ENCODE measurements at regions not wholly inside any gene's neighbourhood (a gene's known extent, or its start where the extent isn't known, plus 50 kb on each side); places are given as distances from the start of the nearest gene placed in this dataset.

DNA sequence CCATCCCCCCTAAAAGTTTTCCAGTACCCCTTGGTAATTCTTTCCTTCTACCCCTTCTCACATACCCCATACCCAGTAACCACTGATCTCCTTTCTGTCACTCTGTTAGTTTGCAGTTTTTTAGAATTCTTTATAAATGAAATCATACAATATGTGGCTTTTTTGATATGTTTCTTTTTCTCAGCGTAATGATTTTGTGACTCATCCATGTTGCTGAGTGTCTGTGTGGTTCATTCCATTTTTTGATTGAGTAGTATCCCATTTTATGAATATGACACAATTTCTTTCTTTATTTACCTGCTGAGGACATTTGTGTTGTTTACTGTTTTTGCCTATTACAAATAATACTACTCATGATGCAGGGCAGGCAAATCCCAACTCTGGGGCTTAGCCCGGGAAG, 1605.3 kb downstream of the BRINP3 start:
- DNase-seq (ENCODE audit: low read depth), result no peak

DNA sequence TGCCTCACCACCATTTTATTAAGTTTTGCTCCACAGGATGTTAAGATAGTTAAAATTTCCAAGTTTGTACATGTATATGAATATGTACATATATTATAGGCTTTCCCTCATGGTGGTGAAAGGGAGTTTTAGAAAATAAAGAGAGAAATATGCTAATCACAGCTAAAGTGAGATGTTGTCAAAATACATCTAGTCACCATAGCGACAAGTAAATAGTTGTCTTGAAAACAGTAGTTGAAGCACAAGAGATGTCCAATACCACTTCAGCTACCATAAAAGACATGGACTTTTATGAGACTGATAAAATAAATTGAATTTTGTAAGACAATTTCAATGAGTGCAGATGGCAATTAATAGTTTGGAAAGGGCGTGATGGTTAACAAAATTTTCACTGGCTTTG, 1600.0 kb downstream of the BRINP3 start:
- no peak for DNase-seq (ENCODE audit: low read depth)

DNA sequence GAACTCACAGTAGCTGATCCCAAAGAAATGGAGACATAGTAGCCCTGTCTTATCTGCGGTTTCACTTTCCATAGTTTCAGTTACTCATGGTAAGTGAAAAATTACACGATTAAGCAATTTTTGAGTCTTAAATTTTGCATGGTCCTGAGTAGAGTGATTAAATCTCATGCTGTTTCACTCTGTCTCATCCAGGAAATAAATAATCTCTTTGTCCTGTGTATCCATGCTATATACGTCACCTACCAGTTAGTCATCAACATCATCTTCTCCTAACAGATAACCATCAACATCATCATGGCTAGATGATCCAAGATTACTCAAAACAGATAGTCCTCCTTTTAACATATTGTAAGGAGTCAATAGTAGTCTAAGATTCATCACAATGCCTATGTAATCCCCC, 1589.3 kb downstream of the BRINP3 start:
- peak; percentile 58 for DNase-seq (ENCODE audit: low read depth)

DNA sequence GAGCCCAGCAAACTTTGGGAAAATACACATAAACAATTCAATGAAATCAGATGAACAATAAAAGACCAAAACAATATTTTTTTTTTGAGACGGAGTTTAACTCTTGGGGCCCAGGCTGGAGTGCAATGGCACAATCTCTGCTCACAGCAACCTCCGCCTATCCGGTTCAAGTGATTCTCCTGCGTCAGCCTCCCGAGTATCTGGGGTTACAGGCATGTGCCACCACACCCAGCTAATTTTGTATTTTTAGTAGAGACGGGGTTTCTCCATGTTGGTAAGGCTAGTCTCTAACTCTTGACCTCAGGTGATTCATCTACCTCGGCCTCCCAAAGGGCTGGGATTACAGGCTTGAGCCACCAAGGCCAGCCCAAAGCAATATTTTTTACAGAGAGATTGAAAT, 1588.5 kb downstream of the BRINP3 start:
- DNase-seq (ENCODE audit: low read depth), result no peak

DNA sequence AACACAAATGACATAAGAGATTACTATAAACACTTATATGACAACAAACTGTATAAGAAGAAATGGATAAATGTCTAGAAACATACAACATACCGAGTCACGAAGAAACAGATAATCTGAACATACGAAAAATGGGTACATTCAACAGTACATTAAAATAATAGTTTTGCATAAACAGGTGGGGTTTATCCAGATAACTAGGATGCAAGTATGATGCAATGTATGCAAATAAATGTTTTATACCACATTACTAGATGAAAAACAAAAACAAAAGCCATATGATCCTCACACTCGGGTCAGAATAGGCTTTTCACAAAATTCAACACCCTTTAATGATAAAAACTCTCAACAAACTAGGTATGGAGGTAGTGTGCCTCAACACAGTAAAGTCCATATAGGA, 1585.7 kb downstream of the BRINP3 start:
- DNase-seq (ENCODE audit: low read depth), result no peak

DNA sequence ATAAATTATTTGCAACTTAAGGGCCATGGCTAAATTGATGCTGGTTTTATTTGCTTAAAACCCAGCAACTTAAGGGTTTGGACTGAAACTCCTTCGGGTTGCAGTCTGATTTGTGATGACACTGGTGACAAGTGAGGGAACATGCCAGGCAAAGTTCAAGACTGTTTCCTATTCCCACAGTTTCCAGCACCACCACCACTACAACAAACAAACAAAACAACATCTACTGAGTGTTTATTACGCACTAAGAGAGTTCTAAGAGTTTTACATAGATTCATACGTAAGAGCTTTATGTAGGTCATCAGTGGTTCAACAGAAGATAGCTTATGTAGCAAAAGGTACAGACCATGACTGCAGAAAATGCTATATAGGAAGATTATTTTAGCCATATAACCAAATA, 1582.1 kb downstream of the BRINP3 start:
- DNase-seq (ENCODE audit: low read depth), result no peak

DNA sequence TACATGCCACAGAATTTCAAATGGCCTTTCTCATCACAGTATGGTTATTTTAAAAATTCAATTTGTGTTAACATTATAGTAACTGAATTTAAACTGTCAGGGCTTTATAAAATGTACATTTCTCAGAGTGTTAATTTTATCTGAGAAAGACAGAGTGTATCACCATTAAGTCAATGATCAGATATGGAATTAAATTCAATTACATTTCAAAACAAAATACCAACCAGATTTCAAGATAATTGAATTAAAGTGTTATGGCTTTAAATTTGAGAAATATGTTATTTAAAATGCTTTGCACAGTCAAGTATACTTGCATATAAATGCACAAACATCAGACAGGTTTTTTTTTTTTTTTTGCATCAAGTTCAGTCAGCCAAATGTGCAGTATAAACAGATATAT, 1574.4 kb downstream of the BRINP3 start:
- DNase-seq (ENCODE audit: low read depth), result no peak

DNA sequence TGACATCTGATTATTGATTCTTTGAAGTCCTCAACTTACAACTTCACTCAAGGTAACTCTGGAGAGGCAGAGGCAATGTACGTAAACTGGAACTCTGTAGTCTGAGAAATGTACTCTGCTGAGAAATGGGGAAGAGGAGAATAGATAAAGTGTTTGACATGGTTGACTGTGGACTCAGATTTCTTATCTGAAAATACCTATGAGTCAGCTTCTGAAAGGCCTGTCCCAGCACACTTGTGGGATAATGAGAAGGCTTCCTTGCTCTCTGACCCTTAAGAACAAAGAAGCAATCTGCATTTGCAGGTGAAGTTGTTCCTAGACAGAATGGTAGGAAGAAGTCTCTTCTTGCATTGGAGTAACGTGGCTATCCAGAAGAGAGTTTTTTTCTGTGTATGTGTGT, 1573.5 kb downstream of the BRINP3 start:
- DNase-seq (ENCODE audit: low read depth), result no peak

DNA sequence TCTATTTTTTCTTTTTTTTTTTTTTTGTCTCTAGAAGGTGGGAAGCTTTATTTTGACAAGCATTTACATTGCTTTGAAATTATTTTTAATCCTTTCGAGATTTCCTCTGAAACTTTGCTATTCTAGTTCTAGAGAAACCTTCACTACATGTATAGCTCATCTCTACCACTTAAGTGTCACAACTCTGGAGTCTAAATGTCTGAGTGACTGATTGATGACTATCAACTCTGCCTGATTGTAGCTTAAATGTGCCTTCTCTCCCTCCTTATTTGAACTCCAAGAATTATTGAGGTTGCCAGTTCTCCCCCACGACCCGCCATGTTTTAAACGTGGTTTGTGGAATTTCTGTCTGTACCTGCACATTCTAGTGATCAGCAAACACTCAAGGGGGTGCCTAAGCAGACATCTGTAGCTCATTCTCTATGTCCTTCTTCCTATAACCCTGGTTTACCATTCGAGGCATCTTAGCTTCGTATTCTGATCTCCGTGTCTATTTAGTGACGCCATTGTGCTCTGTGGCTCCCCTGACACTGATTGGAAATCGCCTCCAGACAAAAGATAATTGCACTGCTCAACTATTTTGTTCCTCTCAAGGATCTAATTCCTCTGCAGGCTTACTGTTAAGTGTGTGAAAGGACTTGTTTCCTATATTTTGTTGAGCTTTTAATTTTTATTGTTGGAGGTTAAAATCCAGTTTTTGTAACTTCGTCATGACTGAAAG, 1570.6 kb downstream of the BRINP3 start:
- DNase-seq (ENCODE audit: low read depth), result no peak

DNA sequence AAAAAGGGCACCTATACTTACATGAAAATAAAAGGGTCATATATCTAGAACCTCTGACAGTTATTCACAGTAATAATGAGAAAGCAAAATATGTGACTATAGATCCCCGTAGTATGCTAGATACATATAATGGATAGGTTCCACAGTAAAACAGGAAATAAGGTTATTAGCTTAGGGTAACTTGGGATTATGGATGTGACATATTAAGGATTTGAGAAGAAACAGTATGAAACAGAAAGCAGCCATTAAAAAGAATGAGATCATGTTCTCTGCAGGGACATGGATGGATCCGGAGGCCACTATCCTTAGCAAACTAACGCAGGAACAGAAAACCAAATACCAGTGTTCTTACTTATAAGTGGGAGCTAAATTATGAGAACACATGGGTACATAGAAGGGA, 1547.3 kb downstream of the BRINP3 start:
- DNase-seq (ENCODE audit: low read depth), result no peak

DNA sequence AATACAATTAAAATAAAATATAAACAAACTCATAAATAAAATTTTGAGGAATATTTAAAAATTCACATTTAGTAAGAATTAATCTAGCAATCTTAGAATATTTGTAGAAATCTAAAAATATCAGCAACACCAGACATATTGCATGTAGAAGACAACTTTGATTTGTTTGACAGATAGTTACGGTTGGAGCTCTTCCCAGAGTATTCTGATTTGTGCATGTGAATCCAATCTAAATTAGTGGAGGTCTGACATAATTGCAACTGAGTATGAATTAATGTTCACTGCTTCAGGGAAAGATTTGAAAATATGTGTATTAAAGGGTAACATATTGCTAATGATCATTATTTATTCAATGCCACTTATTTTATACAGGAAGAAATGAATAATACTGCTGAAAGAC, 1546.2 kb downstream of the BRINP3 start:
- DNase-seq (ENCODE audit: low read depth), result no peak

DNA sequence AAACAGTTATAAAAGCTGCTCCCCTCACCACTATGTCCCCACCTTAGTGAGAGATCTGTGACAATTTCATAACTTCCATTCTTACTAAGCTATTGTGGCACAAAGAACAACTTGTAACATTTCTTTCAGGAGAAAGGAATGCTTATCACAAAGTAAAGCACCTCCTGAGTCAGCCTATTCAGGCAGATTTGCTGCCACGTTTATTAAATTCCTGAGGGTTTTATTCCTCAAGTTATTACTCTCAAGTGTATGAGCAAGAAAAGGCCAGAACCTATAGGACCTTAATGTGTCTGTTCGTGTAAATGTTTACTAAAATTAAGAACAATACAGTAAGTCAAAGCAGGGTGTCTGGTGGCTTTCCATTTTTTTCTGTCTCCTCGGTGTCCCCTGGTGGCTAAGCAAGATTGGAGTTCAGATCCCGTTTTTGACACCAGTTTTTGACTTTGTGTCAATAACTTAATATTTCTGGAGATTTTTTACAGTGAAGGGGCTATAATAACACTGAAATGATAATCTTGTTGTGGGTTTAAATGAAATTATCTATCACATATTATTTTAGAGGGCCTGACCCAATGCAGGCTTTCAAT, 1539.6 kb downstream of the BRINP3 start:
- DNase-seq (ENCODE audit: low read depth), result peak; percentile 13

DNA sequence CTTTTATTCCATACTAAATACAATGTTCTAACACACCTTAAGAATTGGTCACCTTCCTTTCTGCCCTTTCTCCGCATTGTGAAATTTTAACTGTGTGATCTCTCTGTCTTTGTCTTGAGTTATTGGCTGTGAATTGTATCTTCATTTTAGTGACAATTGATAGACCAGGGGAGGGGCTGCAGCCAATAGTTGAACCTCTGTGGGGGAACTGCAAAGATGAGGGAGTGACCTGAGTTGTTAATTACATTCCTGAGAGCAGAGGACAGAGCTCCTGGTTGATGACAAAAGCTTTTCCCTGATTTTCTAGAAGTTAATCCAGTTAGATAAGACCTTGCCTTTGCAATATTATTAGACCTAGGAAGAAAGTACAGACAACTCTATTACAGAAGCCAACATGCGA, 1535.7 kb downstream of the BRINP3 start:
- no peak for DNase-seq (ENCODE audit: low read depth)

DNA sequence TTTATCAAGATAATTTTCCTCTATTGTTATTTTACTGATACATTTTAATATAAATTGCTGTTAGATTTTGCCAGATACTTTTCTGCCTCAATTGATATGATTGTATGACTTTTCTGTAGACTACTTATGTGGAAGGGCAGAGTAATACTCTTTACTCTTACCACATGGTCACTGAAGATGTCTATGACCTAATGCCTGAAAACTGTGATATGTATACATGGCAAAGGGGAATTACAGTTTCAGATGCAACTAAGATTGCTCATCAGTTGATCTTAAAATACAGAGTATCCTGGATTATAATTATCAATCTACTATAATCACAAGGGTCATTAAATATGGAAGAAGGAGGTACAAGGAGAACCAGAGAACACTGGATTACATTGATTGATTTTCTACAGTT, 1528.0 kb downstream of the BRINP3 start:
- peak; percentile 38 for DNase-seq (ENCODE audit: low read depth)

DNA sequence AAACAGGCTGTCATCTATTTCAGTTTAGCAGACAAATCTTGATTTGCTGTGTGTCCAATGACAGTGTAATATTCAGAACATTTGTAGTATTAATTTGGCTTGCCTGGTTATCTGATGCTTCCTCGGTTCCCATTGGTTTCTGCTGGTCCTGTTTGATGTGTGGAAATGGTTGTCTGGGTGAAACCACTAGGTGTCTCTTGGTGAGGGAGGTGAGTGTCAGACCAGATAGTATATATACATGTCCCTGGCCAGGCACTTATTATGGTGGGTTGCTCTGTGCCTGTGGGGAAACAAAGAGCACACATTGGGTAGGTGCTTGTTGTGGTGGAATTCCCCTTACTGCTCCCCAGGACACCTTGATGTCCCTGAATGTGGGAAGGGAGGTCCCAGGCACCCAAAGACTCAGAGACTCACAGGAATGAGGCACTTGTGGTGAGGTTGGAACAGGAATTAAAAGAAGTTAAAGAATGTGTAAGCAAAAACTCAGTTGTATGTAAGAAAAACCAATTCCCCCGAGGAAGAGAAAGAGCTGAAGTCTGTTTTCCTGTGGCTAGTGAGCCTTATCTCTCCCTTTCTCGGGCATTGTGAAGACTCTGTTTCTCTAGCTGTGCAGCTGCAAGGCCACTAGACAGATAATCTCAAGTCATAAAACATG, 1519.1 kb downstream of the BRINP3 start:
- no peak for DNase-seq (ENCODE audit: low read depth)

DNA sequence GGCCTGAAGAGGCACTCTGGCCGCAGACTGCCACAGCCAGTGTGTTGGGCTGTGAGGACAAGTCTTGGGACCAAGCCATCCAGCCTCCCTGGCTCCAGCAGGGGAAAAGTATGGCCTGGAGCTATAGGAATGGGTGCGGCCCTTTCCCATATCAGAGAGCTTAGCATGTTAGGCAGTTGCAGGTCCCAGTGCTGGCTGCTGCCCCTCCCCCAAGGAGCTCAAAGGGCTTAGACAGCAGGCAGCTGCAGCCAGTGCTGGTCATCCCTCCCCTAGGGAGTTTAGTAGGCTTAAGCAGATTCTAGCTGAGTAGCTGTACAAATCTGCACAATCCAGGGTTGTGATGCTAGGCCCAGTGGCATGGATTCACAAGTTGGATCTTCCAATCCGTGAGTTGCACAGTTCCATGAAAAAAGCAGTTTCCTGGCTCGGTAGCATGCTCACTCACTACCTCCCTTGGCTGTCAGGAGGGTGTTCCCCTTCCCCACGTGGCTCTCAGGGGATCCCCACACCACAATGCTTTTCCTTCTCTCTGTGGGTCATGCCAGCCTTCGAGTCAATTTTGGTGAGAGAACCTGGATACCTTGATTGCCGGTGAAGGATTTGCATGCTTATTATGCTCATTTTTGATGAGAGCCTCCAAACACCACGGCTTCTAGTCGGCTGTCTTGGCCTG, 1490.8 kb downstream of the BRINP3 start:
- no peak for DNase-seq (ENCODE audit: low read depth)

DNA sequence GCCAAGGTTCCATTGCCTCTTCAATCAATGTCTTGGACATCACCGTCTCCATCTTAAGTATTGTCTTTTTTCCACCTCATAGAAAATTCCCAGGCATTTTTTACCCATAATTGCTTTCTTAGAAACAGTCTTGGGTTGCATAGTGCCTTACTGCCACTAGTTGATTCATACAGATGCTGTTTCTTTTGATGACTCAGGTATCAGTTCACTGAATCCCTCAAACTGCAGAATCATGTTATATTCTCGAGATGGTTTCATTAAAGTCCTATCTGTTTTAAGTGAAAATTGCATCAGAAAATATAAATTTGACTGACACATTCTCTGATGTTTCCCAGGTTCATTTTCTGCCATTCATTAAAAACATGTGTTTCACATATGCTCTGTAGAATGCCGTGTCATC, 1489.1 kb downstream of the BRINP3 start:
- peak; percentile 1 for DNase-seq (ENCODE audit: low read depth)

DNA sequence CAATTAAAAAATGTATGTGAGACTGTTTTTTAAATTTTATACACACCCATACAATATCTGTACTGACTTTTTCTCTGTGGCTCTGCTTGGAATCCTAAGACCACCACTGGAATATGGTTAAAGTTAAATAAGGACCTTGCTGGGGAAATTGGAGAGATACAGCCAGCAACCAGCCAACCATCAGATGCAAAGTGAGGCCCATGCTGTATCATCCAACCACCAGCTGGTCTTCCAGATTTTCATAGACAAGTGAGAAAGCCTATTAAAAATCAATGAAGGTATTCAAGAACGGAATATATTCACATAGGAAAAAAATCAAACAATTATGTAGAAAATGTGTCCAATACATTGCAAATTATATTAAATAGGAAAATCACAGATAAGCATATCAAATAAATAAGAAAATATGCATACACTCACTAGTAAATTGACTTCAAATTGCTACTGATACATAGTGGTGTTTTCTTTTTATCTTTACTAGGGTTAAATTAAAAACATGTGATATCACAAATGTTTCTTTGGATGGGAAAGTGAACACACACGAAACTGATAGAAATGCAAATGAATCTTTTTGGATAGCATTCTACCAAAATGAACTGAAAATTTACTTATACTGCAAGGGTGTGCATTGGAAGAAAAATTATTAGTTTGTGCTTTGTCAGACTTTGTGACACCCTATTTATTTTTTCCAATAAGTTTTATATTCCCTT, 1486.3 kb downstream of the BRINP3 start:
- no peak for DNase-seq (ENCODE audit: low read depth)

DNA sequence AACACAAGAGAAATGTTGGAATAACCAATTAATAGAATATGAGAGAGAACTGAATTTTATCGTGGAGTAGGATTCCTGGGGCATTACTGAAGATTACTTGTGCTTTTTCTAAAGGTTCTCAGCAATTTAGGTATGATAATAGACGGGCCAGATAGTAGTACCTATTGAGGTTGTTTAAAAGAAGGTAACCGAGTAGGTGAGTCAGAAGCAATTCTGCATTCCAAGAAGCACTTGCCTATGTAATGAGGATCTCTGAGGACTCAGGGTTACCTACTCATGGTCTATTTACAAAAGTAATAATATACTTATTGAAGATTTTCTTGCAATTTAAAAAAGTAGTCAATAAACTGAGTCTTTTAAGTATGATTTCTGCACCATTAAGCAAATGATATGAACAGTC, 1469.8 kb downstream of the BRINP3 start:
- no peak for DNase-seq (ENCODE audit: low read depth)

DNA sequence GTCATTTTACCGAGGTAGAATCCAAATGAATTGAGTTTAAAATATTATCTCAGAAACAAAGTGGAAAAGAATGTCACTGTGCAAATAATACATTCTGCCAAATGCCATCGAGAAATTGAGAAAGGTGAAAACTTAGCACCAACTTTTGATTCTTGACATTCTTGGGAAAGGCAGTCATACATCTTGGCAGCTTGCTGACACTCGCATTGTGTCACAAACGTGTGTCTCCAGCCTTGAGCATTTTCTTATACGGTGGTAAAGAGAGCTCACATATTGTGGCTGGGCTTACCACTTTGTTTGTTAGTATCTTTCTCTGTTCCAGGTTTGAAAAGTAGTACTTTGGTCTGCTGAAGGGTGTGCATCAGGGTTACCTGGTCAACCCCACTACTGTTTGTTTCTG, 1456.1 kb downstream of the BRINP3 start:
- DNase-seq (ENCODE audit: low read depth), result no peak

DNA sequence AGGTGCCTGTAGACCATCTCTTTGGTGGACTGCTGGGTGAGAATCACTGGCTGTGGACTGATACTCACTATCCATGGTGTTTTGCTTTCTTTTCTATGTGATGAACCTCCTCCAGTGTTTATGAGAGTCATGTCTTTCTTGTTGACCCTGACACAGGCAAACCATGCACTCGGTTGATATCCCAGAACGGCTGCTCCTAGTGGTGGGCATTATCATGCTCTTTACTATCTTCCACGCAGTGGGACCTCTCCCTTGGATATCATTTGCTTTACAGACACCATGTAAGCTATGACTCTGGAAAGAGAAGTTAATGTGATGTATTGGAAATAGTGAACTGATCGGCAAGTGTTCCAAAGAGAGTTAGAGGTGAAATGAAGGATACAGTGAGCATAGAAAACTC, 1455.6 kb downstream of the BRINP3 start:
- no peak for DNase-seq (ENCODE audit: low read depth)

DNA sequence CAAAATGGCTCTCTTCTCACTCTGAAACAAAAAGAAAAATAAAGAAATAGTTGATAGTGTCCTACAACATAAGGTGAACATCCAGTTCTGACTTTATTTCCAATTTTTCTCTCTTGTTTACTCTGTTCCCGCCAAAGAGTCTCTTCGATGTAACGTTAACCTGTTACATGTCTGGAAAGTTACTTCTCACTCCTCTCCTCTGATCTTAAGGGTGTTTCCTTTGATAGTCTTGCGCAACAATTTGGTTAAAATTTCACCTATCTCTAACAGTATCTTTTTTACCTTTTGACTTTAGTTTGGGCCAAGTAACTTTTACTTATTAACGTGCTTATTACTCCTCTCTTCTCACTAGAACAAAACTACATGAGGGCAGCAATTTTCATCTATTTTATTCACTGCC, 1450.2 kb downstream of the BRINP3 start:
- no peak for DNase-seq (ENCODE audit: low read depth)

DNA sequence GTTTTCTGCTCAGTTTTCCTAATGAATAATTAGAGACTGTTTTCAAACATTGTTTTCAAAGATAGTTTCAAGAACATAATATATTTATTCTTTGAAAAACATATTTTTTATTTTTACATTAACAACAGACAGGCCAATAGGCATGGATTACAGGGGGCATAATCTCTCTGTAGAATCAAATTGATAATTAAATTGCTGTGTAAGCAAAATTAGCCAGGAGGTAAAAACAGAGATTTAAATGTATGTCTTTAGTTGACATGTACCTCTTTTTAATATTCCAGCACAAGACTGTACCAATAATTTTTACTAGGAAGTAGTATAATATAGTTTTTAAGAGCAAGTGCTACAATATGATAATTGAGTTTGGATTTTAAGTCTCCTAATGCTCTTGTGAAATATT, 1444.5 kb downstream of the BRINP3 start:
- DNase-seq (ENCODE audit: low read depth), result no peak

Data from HS-5 (cell line).